GM18498 (cell line): ENCODE measurements at regions not wholly inside any gene's neighbourhood (a gene's known extent, or its start where the extent isn't known, plus 50 kb on each side); places are given as distances from the start of the nearest gene placed in this dataset.

Experiments used
- ATAC-seq: cut with Tn5 transposase; IDR thresholded peaks from one replicate; pipeline ENCODE4 v1.9.1; 2021; ENCODE audit warnings: mild to moderate bottlenecking, moderate library complexity; ENCODE audit not compliant: unreplicated experiment

DNA sequence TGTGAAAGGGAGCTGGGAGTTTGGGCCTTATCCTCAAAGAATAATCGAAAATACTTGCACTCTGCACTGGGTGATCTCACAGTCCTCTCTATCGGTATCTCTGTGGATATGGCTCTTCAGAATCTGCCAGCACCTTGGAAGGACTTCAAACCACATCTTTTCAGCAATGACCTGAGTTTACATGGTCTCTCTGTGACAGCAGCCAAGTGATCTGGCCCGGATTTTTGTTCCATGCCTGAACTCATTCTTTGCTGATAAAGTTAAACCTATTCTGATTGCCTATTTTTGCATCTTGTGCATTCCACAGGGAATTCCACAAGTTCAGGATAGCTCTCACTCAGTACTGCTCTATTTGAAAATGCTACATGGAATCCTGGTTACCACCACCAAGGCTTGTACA lies 98.9 kb downstream of the HDGFL1 start:
- no peak for ATAC-seq

DNA sequence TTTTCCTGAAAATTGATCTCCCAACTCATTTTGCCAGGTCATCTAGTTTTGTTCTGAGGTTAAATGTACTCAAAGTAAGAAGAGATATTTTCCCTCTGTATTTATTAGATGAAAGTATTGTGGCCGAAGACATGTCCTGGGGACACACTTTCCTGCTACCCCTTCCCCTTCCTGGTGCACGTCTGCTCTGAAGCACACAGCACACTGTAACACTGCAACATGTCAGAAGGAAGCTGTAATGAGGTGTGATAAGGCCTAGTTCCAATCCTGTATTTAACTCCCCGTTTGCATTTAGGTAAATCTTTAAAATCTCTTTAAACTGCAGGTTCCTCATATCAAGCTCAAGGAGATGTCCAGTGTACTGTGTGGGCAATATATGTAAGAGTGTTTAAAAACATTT lies 99.4 kb downstream of the HDGFL1 start:
- no peak for ATAC-seq

DNA sequence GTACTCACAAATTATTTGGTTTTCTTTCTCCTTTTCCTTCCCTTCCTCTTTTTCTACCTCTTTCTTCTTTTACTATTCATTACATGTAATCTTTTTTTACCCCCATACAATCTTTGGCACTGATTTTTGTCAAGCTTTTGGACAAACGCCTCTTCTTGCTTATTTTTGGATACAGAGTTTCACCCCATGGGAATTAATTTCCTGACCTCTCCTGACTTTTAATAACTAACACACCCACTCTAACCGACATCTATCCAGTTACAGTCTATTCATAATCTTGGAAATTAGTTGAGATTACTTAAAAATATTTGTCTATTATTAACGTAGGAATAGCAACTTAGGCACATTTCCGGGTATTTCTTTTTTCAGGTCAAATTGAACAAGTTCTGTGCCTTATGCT lies 101.2 kb downstream of the HDGFL1 start:
- ATAC-seq, result no peak

DNA sequence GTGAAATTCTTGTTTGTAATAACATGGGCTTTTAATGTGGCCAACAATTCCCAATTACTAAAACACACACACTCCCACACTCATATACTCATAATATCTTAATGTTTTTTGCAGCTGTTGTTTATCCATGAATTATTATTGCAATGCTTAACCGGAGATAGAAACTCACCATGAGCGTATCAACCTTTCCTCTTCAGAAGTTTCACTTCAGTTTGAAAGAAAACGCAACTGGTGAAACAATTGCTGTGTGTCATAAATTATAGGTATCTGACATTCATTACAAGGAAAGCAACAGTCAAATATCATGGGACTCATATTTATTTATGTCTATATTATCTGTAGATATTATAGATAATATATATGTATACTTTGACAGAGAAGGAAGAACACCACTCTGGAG lies 104.1 kb downstream of the HDGFL1 start:
- ATAC-seq, result no peak

DNA sequence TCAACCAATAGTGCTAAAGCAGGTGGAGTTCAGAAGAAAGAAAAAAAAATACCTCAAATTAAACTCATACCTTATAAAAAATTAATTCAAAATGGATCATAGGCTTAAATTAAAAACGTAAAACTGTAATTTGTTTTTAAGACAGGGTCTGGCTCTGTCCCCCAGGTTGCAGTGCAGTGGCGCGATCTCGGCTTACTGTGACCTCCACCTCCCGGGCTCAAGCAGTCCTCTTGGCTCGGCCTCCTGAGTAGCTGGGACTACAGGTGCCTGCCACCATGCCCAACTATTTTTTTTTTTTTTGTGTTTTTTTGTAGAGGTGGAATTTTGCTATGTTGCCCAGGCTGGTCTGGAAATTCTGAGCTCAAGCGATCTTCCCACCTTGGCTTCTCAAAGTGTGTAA lies 111.6 kb downstream of the HDGFL1 start:
- ATAC-seq, result no peak

DNA sequence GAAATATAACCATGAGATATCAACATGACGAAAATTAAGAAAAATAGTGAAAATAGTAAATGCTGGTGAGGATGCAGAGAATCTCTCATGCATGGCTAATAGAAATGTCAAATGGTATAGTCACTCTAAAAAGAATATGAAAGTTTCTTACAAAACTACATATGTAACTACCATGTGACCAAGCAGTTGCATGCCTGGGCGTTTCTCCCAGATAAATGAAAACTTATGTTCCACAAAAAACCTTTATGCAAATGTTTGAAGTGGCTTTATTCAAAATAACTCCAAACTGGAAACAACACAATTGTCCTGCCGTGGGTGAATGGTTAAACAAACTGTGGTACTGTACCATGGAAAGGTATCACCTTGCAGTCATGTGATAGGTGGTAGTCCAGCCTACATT lies 112.4 kb downstream of the HDGFL1 start:
- ATAC-seq, result no peak

DNA sequence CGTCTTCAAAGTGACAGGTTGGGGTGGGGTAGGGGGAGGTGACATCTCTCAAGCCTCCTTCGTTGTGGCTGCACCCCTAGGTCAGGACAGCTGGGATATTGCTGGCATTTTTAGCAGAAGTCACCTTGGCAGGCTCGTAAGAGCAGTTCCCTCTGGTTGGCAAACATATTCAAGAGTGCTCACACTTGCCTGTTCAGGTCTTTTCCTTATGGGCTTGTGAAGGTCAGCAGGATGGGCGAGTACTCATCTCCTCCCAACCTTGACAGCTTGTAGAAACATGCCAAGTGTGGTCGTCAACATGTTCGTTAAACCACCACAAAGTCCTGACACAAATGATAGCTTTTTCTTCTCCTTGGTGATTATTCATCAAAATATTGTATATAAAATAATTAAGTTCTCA lies 113.6 kb downstream of the HDGFL1 start:
- no peak for ATAC-seq

DNA sequence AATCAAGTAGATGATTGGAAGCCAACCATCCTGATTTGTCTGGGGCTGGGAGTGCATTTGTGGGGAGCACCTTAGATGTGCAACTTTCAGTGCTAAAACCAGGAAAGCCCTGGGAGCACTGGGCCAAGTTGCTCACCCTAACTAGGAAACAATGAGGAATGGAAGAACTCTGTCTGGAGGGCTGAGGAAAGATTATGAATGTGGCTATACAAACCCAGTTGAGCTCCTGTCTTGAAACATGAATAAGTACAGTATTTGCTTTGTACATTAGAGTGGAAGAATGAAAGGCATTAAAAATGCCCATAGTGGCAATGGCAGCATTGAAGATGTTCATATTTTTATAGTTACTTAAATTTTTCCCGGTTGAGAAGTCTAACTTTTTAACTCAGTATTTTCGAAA lies 121.1 kb downstream of the HDGFL1 start:
- ATAC-seq, result no peak

DNA sequence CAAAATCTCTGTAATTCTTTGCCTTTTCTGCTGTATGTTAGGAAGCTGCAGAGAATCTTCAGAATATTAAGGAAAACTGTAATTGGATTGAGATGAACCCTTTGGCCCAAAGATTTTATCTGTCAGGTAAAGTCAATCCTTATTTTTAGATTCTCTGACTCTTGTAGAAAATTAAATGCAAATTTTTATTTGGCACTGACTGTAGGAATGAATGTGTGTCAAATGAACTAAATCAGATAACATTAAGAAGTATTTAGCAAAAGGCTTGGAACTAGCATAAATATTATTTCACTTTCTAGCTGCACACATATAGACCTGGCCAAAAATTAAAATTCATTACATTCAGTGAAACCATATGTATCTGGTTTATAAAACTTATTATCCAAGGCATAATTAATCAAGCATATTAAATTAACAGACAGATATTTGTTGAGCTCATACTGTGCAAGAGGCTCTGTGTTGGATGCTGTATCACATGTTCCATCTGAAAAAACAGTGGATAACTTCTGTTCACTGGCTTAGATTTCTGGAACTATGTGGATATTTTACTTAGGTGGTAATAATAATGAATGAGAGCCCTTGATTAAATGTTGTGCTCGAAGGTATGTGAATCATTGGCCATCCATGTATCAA lies 124.8 kb downstream of the HDGFL1 start:
- no peak for ATAC-seq

DNA sequence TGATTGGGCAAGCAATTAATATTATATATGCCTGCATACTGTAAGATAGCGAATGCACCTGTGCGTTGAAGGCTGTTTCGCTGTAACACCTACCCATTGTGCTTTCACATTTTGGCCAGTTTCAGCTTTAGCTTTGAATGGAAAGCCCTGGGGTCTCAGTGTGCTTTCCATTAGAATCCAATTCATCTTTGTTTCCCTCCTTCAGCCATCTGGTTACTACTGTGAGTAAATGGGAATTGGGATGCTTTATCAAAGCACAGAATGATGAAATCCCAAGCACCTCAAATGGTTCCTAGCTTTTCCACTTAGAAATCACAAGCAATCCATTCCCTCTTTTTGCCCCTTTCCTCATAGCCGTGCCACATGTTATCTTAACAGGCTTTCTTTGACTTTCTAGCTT lies 127.1 kb downstream of the HDGFL1 start:
- ATAC-seq, result no peak

DNA sequence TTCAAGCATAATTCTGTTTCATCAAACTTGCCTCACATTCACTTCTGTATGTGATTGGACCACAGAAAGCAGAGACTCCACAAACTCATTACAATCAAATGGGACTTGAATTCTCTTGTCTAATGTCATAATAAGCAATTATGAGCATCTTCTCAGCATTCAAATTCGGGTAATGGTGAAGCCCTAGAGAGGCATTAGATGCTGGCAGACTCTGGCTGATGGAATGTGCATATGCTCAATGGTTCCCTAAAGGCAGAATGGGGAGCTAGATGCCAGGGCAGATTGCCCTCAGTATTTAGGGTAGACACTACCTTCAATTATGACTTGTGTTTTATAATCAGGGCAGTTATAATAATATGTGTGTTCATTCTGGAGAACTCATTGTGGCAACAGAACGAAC lies 127.9 kb downstream of the HDGFL1 start:
- no peak for ATAC-seq

DNA sequence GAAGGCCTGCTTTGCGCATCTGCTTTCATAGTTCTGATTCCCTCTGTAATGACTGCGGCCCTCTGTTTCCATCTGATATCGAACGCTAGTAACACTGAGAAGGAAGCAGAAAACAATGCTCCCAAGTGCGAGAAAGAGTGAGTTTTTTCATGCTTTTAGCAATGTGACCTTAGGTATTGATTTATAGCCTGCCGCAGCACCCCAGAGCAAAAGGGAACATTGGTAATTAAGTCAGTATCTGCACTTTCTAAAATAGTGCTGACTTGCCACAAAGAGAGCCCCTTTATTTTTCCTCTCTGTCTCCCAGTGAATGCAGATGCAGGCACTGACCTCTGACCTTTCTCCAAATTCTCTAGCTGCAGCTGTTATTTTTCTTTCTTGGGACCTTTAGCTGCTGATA lies 129.8 kb downstream of the HDGFL1 start:
- no peak for ATAC-seq

DNA sequence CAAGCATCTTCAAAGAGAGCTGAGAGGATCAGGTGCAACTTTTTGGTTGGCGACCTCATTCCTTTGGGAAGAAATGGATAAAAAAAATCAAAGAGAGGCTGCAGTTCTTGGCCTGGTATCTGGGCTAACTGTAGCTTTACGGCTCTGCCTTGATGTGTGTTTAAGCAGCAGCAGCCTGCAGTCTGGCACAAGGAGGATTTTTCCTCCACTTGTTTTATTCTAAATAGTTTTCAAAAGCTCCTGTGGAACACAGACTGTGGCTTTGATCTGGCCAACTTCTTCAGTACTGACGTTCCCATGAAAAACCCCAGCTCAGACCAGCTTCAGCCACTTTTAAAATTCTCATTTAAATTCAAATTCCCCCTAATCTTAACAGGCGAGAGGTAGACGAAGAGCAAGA lies 137.3 kb downstream of the HDGFL1 start:
- no peak for ATAC-seq

DNA sequence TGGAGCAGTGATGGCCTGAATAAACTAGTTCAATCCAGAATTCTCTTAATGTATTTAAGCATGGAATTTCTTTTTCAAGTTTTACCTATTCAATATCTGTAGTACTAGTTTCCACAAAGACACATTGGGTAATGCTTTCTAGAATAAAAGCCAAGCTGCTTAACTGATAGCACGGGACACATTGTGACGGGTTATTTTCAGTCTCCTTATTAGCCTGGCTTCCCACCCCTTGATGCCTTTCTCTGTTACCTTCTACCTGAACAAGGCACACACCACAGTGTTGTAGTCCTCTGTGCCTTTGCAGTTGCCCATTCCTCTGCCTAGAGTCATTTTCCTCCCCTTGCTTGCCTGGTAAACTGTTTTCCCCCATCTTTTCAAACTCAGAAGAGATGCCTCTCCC lies 139.1 kb downstream of the HDGFL1 start:
- ATAC-seq, result no peak

DNA sequence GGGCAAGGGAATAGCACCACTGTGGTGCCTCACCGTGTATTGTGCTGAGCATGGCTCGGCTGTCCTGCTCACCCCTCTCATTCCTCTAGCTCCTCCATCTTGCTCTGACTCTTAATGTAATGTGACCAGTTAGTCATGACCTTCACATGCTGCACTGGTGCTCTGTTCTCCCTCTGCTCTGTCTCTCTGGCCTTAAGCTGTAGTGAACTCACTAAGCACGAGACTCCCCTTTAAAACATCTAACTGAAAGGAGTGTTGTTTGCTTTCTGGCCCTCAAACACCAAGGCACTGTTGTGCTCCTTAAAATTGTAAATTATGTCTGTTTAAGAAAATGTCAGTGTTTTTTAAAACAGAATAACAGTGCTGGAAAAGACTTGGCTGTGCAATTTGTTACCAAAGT lies 140.4 kb downstream of the HDGFL1 start:
- no peak for ATAC-seq

DNA sequence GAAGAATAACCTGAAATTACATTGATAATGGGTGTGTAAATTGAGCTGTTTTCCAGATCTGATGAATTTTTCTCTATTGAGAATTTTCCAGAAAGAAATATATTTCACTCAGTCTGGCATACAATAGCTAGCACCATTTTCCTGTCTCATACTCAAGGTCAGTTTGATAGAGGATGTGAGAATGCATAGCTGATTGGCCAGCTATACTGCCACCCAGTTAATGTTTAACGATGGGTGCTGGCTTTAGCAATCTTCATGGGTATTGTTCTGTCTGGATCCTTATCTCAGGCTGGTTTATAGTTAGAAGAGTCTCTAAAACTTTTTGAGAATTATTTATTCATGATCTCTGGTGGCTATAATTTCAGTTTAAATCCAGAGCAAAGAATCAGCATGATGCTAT lies 147.4 kb downstream of the HDGFL1 start:
- no peak for ATAC-seq

DNA sequence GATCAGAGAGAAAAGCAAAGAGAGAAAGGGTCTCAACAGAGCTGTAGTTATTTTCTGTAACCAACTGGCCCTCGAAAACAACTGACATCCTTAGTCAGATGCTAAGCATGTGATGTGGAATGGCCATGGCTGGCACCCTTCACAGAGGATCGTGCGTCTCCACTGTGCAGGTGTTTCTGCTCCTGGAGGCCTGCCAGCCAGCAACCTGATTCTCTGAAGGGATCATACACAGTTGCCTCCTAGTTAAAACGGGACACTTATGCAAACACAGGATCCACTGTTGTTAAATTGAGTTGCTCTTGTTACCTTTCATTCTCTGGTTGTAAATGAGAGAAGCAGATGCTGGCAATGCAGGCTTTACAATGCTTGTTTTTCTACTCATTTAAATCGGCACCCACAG lies 148.5 kb downstream of the HDGFL1 start:
- no peak for ATAC-seq

DNA sequence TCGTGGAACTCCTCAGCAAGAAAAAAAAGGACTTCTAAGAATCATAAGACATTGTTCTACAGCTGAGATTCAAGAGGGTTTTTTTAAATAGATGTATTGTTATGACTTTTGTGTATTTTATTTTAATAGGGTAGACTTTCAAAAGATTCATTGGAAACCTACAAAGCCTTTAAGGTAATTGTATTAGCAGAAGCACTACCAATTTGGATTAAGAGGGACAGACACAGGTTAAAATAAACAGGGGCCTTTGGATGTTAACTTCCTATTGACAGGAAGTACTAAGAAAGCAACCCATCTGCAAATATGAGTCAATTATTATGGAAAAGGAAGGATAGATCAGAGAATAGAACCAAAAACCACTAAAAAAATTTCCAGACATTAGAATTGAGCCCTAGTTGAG lies 153.5 kb downstream of the HDGFL1 start:
- no peak for ATAC-seq

DNA sequence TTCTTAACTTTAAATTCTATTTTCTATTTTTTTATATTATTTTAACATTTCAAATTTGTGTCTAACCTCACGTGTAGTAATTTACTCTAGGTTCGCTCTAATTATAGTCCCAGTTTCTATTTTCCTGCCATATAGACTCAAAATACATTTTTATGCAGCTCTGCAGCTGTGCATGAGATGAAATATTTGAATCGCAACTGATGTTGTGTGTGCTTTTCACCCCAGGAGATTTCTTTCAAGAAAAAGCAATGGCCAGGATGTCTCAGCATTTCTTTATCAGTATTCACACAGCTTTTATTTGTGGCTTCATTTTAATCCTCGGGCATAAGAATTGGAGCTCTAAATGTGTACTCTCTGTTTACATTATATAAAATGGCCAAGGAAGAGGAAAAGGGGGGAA lies 157.6 kb downstream of the HDGFL1 start:
- ATAC-seq, result no peak

DNA sequence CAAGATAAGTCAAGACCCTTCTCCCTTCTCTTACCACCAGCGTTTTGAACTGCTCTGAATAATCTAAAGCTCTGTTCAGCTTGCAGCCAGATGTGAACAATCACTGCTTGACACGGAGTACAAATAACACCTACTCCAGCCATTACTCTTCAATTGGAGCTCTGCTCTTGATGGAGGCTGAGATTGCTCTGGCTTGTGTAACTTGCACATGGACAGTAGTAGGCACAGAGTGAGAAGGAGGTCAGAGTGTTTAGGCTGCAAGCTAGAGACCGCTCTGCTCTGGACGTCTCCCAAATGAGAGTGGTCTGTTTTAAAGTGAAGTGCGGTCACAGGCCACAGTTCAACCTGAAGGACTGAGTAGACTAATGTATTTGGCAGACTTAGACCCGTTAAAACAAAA lies 158.3 kb downstream of the HDGFL1 start:
- ATAC-seq, result no peak

DNA sequence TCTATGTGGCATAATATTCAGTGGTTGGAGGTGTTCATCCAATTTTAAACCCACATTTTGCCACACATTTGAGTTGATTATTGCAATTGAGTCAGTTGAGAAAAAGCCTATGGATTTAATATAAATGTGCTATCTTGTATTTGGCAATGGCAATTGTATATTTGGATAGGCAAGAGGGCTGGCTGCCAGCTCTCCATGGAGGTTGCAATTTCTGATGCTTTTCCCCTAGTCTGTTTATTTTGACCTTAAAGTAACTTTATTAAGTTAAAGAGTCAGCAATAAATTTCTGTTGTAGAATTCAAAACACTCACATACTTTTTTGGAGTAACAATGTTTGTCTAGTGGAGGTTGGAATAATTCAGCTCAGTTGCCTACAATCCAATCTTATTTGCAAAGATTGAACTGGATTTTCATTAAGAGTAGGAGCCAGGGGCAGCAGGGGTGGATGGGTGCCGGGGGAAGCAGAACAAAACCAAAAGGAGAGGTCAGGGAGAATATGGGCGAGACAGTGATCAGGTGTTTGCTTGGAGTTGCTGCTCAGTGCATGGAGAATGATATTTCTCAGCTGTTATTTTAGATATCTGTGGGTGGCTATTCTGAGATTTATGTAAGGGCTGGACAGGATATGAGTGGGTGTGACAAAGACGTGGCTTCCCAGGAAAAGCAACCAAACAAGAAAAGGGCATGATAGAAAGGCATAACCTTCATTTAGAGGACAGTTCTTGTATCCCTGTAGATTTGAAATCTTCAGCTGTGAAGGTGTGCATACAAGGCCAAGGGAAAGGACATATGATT lies 163.0 kb downstream of the HDGFL1 start:
- no peak for ATAC-seq

DNA sequence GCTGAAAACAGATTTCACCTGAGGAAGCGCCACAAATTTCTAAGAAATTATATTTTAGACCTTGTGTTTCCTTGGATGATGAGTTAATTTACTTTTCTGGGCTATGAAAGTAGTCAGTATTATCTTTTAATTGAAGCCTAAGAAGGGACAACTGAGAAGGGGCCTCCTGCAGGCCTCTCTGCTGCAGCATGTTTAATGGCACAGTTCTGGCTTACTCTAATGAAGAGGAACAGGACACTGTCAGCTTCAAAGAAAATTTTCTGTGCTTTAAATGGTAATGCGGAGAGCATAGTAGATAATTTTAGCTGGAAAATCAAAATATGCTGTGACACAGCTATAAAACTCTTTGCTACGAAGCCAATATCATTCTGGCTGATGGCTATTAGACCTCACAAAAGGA lies 167.4 kb downstream of the HDGFL1 start:
- ATAC-seq, result no peak

DNA sequence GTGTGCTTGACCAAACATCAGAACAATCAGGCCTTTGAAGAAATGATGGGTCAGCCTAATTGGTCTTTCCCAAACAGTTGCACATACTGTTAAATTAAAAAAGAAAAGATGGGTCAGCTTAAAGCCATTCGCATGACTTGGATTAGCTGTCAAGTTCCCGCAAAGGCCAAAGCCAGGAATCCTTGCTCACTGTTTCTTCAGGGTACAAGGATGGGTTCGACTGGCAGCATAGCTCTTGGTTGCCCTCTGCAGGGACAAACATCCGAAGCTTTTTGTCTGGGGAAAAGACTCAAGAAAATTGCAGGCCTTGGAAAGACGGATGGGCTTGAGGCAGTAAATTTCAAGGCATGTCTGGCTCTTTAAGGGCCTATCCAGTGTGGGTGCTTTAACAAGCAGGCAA lies 168.0 kb downstream of the HDGFL1 start:
- no peak for ATAC-seq
